H1 (cell line): ENCODE measurements at regions not wholly inside any gene's neighbourhood (a gene's known extent, or its start where the extent isn't known, plus 50 kb on each side); places are given as distances from the start of the nearest gene placed in this dataset.

Experiments used
- SIN3A ChIP-seq, 2 experiments: IDR thresholded peaks in 1 of 2; conservative IDR thresholded peaks in 1 of 2; 2 replicates each; pipeline ENCODE4 v1.6.1; 2011 to 2012; ENCODE audit warnings: low read length in 2 of 2, improper control_type of control experiment in 1 of 2, low read depth in 1 of 2, mild to moderate bottlenecking in 1 of 2

DNA sequence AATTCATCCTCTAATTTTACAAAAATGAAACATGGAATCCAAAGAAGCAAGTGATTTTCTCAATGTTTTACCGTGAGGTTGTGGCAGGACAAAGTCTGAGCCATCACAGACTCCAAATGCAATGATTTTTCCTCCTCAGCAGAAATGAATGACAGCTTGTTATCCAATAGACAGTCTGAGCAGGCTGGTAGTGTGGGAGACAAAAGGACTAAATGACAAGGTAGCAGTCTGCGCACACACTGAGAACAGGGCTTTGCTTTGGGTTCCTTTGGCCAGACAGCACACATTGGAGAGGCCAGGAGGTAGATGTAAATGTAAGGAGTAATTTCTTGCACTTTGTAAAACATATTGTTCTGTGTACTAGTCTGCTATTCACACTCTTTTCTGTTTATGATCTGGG is 50.3 kb upstream of the RGPD4 start (continued):
- TF ChIP-seq SIN3A (conservative IDR thresholded peaks at IDR 0.05 in 1 of 2, IDR thresholded peaks at IDR 0.05 in 1 of 2; ENCODE audit: low read depth in 1 of 2, low read length in 2 of 2): no peak
